ENCODE measurements at regions not wholly inside any gene's neighbourhood (a gene's known extent, or its start where the extent isn't known, plus 50 kb on each side); places are given as distances from the start of the nearest gene placed in this dataset.

DNA sequence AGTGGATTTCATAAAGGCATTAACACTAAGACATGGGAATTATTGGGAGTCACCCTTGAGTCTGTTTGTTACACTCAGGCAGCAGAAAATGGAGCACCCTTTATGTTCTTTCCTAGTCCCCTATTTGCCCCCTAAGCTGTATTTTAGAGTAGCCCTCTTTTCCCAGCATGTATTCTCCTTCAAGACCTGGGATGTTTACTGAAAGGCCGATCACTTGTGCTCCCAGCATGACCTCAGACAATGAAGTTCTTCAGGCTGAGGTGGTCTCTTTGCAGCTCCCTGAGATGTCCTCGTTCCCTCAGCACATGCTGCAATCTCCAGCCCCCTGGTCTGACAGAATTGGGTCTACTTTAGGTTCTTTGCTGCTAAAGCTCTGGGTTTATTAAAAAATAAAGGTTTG, 169.7 kb downstream of the YTHDC2 start (continued):
- no peak for TF ChIP-seq POLR2AphosphoS5 (IDR thresholded peaks at IDR 0.05; ENCODE audit: low read depth, low read length)

DNA sequence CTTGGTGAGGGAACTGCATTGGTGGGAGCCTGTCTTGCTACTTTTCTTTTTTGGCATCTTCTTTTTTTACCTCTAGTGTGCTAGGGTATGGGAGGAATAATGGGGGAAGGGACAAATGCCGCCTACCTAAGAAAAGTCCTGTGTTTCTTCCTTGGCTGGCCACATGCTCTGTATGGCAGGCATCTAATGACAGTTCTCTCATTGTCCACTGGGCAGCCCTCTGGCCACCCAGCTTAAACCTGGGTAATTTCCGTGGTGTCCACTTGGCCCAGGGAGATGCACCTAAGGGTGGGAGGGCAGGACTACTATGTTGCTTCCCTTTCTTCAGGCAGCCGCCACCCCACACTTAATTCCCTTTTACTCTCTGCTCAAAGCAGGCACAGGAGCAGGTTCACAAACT, 173.1 kb downstream of the YTHDC2 start:
- intact Hi-C loops (cut with micrococcal nuclease), result loop anchor here (5.0 kb wide), 1 partner anchor 671 kb away; no protein-coding TSS in a partner anchor
- no peaks in the 10 kb centered on the region for H3K4me1 ChIP-seq (ENCODE audit: control insufficient read depth in 1 of 2, insufficient read depth in 2 of 2, low read length in 2 of 2)
- no peak for TF ChIP-seq CBX3 (IDR thresholded peaks at IDR 0.05; ENCODE audit: low read depth)
- TF ChIP-seq ELF1 (IDR thresholded peaks at IDR 0.05; ENCODE audit: borderline replicate concordance, low read depth), result no peak
- TF ChIP-seq JUND (IDR thresholded peaks at IDR 0.05), result no peak
- no peak for TF ChIP-seq EZH2 (IDR thresholded peaks at IDR 0.05)
- TF ChIP-seq, protein P1, sequence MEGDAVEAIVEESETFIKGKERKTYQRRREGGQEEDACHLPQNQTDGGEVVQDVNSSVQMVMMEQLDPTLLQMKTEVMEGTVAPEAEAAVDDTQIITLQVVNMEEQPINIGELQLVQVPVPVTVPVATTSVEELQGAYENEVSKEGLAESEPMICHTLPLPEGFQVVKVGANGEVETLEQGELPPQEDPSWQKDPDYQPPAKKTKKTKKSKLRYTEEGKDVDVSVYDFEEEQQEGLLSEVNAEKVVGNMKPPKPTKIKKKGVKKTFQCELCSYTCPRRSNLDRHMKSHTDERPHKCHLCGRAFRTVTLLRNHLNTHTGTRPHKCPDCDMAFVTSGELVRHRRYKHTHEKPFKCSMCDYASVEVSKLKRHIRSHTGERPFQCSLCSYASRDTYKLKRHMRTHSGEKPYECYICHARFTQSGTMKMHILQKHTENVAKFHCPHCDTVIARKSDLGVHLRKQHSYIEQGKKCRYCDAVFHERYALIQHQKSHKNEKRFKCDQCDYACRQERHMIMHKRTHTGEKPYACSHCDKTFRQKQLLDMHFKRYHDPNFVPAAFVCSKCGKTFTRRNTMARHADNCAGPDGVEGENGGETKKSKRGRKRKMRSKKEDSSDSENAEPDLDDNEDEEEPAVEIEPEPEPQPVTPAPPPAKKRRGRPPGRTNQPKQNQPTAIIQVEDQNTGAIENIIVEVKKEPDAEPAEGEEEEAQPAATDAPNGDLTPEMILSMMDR (IDR thresholded peaks at IDR 0.05 in 2 of 3, conservative IDR thresholded peaks at IDR 0.05 in 1 of 3; ENCODE audit: borderline replicate concordance in 1 of 3, insufficient read depth in 1 of 3, low read depth in 2 of 3, low read length in 2 of 3), result peak in 1 of 3 experiments; percentile 18; a peak in 1 of 6 replicates
- H3K9me3 ChIP-seq (ENCODE audit: control insufficient read depth in 1 of 2, insufficient read depth in 1 of 2, low read depth in 1 of 2, low read length in 2 of 2), result no peaks in the 10 kb centered on the region
- BruUV-seq (replicated peaks), result no TSS peak
- H2AFZ ChIP-seq (ENCODE audit: low read depth, low read length, poor library complexity, severe bottlenecking), result no peak overlapping the region
- H3K4me3 ChIP-seq (replicated peaks in 1 of 2; ENCODE audit: low read depth in 1 of 2, low read length in 2 of 2), result no peak overlapping the region
- DNase-seq (ENCODE audit: low read depth, low spot score) (no peak), ATAC-seq (peak; percentile 62)
- H3K4me2 ChIP-seq (ENCODE audit: low read length), result no peak overlapping the region
- no peak overlapping the region for H3K9ac ChIP-seq (ENCODE audit: low read length)
- no peak overlapping the region for H3K27ac ChIP-seq (ENCODE audit: low read depth, low read length)
- H3K79me2 ChIP-seq (ENCODE audit: insufficient read depth, low read length), result no peaks in the 10 kb centered on the region
- H3K36me3 ChIP-seq (ENCODE audit: control insufficient read depth in 1 of 2, insufficient read depth in 2 of 2, low read length in 2 of 2), result no peaks in the 10 kb centered on the region
- peaks cover 38% of the 10 kb centered on the region; the same call in 1 of the 2 replicates for H3K27me3 ChIP-seq (ENCODE audit: insufficient read depth, low read length)
- ChIA-PET POLR2A (no interaction called here), CTCF (interaction anchor here (4.2 kb wide), 1 partner anchor 763 kb away, joined by 17 read pairs; no protein-coding TSS in a partner anchor), RAD21 (ENCODE audit: low non-redundant PET in 1 of 2, low total read pairs in 2 of 2, uncharacterized antibody in 2 of 2, unreplicated experiment in 2 of 2) (no interaction called here)
- H4K20me1 ChIP-seq (ENCODE audit: insufficient read depth), result no peaks in the 10 kb centered on the region
- H3K9me2 ChIP-seq (ENCODE audit: insufficient read depth), result no peaks in the 10 kb centered on the region

DNA sequence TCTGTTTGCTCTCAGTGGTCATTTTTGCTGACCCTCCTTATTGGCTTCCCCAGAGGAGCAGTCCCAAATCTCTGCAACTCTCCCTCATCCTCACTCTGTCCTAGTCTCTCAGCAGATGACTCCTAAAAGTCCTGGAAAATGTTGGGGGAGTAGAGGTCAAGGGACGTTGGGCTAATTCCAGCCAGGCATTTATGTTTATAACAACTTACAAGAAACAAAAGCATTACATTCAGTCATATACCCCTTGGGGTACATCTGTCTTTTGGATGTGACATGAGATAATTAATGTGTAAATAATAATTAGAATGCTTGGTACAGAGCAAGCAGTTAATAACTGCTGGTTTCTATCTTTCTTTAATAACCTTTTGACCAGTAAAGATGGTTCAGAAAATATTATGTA, 176.2 kb downstream of the YTHDC2 start:
- intact Hi-C loops (cut with micrococcal nuclease), result loop anchor here (5.0 kb wide), 1 partner anchor 668 kb away; no protein-coding TSS in a partner anchor
- H3K9ac ChIP-seq (ENCODE audit: low read length), result no peak overlapping the region
- ChIA-PET POLR2A (no interaction called here), RAD21 (ENCODE audit: low non-redundant PET in 1 of 2, low total read pairs in 2 of 2, uncharacterized antibody in 2 of 2, unreplicated experiment in 2 of 2) (no interaction called here), CTCF (interaction anchor here (0.9 kb wide), 1 partner anchor 10 kb away, joined by 3 read pairs; no protein-coding TSS in a partner anchor)
- DNase-seq (ENCODE audit: low read depth, low spot score), result no peak
- no peaks in the 10 kb centered on the region for H3K36me3 ChIP-seq (ENCODE audit: control insufficient read depth in 1 of 2, insufficient read depth in 2 of 2, low read length in 2 of 2)
- ATAC-seq, result no peak
- H3K27me3 ChIP-seq (ENCODE audit: insufficient read depth, low read length), result peaks cover 63% of the 10 kb centered on the region
- H3K9me3 ChIP-seq (ENCODE audit: control insufficient read depth in 1 of 2, insufficient read depth in 1 of 2, low read depth in 1 of 2, low read length in 2 of 2), result no peaks in the 10 kb centered on the region
- no TSS peak for BruUV-seq (replicated peaks)
- H3K4me3 ChIP-seq (replicated peaks in 1 of 2; ENCODE audit: low read depth in 1 of 2, low read length in 2 of 2), result no peak overlapping the region
- no peaks in the 10 kb centered on the region for H4K20me1 ChIP-seq (ENCODE audit: insufficient read depth)
- H3K27ac ChIP-seq (ENCODE audit: low read depth, low read length), result no peak overlapping the region
- H2AFZ ChIP-seq (ENCODE audit: low read depth, low read length, poor library complexity, severe bottlenecking), result no peak overlapping the region
- H3K4me2 ChIP-seq (ENCODE audit: low read length), result no peak overlapping the region
- H3K79me2 ChIP-seq (ENCODE audit: insufficient read depth, low read length), result no peaks in the 10 kb centered on the region
- no peaks in the 10 kb centered on the region for H3K9me2 ChIP-seq (ENCODE audit: insufficient read depth)
- no peaks in the 10 kb centered on the region for H3K4me1 ChIP-seq (ENCODE audit: control insufficient read depth in 1 of 2, insufficient read depth in 2 of 2, low read length in 2 of 2)
- no peak for TF ChIP-seq YY1 (IDR thresholded peaks at IDR 0.05; ENCODE audit: extremely low read depth, insufficient replicate concordance, low read depth, low read length)
- TF ChIP-seq, protein P2, sequence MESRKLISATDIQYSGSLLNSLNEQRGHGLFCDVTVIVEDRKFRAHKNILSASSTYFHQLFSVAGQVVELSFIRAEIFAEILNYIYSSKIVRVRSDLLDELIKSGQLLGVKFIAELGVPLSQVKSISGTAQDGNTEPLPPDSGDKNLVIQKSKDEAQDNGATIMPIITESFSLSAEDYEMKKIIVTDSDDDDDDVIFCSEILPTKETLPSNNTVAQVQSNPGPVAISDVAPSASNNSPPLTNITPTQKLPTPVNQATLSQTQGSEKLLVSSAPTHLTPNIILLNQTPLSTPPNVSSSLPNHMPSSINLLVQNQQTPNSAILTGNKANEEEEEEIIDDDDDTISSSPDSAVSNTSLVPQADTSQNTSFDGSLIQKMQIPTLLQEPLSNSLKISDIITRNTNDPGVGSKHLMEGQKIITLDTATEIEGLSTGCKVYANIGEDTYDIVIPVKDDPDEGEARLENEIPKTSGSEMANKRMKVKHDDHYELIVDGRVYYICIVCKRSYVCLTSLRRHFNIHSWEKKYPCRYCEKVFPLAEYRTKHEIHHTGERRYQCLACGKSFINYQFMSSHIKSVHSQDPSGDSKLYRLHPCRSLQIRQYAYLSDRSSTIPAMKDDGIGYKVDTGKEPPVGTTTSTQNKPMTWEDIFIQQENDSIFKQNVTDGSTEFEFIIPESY (IDR thresholded peaks at IDR 0.05; ENCODE audit: extremely low read depth, insufficient replicate concordance, low read length), result no peak
- no peak for TF ChIP-seq SIN3A (IDR thresholded peaks at IDR 0.05; ENCODE audit: low read depth)
- TF ChIP-seq RAD21 (IDR thresholded peaks at IDR 0.05; ENCODE audit: low read depth), result no peak
- TF ChIP-seq, protein P3, sequence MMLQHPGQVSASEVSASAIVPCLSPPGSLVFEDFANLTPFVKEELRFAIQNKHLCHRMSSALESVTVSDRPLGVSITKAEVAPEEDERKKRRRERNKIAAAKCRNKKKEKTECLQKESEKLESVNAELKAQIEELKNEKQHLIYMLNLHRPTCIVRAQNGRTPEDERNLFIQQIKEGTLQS (IDR thresholded peaks at IDR 0.05), result no peak
